Fibroblast of lung (primary cell): ENCODE measurements at regions not wholly inside any gene's neighbourhood (a gene's known extent, or its start where the extent isn't known, plus 50 kb on each side); places are given as distances from the start of the nearest gene placed in this dataset.

Source experiments
- CTCF ChIP-seq, 2 donors: IDR thresholded peaks in 1 of 2; conservative IDR thresholded peaks in 1 of 2; 1 replicate in 1 of 2; 2 replicates in 1 of 2; pipeline ENCODE4 v1.5.1; 2011 to 2012; ENCODE audit warnings: low read length in 2 of 2, control low read depth in 1 of 2, inconsistent platforms in 1 of 2, low read depth in 1 of 2, mild to moderate bottlenecking in 1 of 2
- EZH2 ChIP-seq: IDR thresholded peaks from 2 replicates; pipeline ENCODE4 v1.5.1; 2012; ENCODE audit warnings: low read length, control low read depth, mild to moderate bottlenecking; ENCODE audit errors: missing control alignments

- TF ChIP-seq CTCF (conservative IDR thresholded peaks at IDR 0.05 in 1 of 2, IDR thresholded peaks at IDR 0.05 in 1 of 2; ENCODE audit: low read depth in 1 of 2, low read length in 2 of 2) (no peak), EZH2 (no peak)
Observed at GRCh38 chrX:39758791-39759525, 338.8 kb downstream of the BCOR start.
